Mucosa of gallbladder (tissue), 1 donor: ENCODE measurements at regions not wholly inside any gene's neighbourhood (a gene's known extent, or its start where the extent isn't known, plus 50 kb on each side); places are given as distances from the start of the nearest gene placed in this dataset.

ENCODE experiments used
- DNase-seq: peaks from one replicate; pipeline ENCODE4 v3.0.0-alpha.2; 2020; ENCODE audit warnings: low spot score
- donor health status: DM: no; HTN: no; CAD: no.

GRCh38 chr1:34408011-34408410 is 231.3 kb downstream of the C1orf94 start:
- no peak for DNase-seq

GRCh38 chr1:34409689-34410229 is 233.1 kb downstream of the C1orf94 start:
- peak; percentile 1 for DNase-seq

- DNase-seq: no peak
Observed at GRCh38 chr1:34412598-34413370, 236.1 kb downstream of the C1orf94 start.

GRCh38 chr1:34415140-34415539 is 238.4 kb downstream of the C1orf94 start:
- DNase-seq: no peak

- no peak for DNase-seq
Observed at GRCh38 chr1:34418166-34418565, 241.5 kb downstream of the C1orf94 start.

GRCh38 chr1:34419663-34420136 is 243.0 kb downstream of the C1orf94 start:
- no peak for DNase-seq

GRCh38 chr1:34425046-34425445 is 248.3 kb downstream of the C1orf94 start:
- no peak for DNase-seq

- DNase-seq: peak; percentile 18
Observed at GRCh38 chr1:34425785-34426184, 249.1 kb downstream of the C1orf94 start.

GRCh38 chr1:34426325-34426896 is 249.7 kb downstream of the C1orf94 start:
- DNase-seq: peak; percentile 31

- no peak for DNase-seq
Observed at GRCh38 chr1:34427170-34427569, 250.5 kb downstream of the C1orf94 start.

- DNase-seq: no peak
Observed at GRCh38 chr1:34433099-34433498, 256.4 kb downstream of the C1orf94 start.

GRCh38 chr1:34436836-34437235 is 260.1 kb downstream of the C1orf94 start:
- DNase-seq: no peak

- DNase-seq: no peak
Observed at GRCh38 chr1:34441259-34442069, 264.8 kb downstream of the C1orf94 start.

- DNase-seq: no peak
Observed at GRCh38 chr1:34444516-34444915, 267.8 kb downstream of the C1orf94 start.

- no peak for DNase-seq
Observed at GRCh38 chr1:34450325-34450724, 273.6 kb downstream of the C1orf94 start.

GRCh38 chr1:34452451-34452850 is 275.7 kb downstream of the C1orf94 start:
- DNase-seq: no peak

GRCh38 chr1:34455121-34455520 is 278.4 kb downstream of the C1orf94 start:
- DNase-seq: no peak

- peak; percentile 33 for DNase-seq
Observed at GRCh38 chr1:34460193-34460592, 283.5 kb downstream of the C1orf94 start.

- DNase-seq: no peak
Observed at GRCh38 chr1:34470401-34470800, 284.4 kb upstream of the GJB5 start.

GRCh38 chr1:34474566-34474965 is 280.3 kb upstream of the GJB5 start:
- DNase-seq: no peak

- no peak for DNase-seq
Observed at GRCh38 chr1:34476371-34476770, 278.5 kb upstream of the GJB5 start.

- DNase-seq: no peak
Observed at GRCh38 chr1:34477632-34478141, 277.2 kb upstream of the GJB5 start.
